ENCODE measurements at regions not wholly inside any gene's neighbourhood (a gene's known extent, or its start where the extent isn't known, plus 50 kb on each side); places are given as distances from the start of the nearest gene placed in this dataset.

- TF ChIP-seq MAX (IDR thresholded peaks at IDR 0.05): no peak
- no peak for TF ChIP-seq ZBTB7A (IDR thresholded peaks at IDR 0.05; ENCODE audit: low read depth)
- no peak for TF ChIP-seq RAD21 (IDR thresholded peaks at IDR 0.05; ENCODE audit: low read depth)
- TF ChIP-seq EP300 (IDR thresholded peaks at IDR 0.05; ENCODE audit: borderline replicate concordance): no peak
- no peak for TF ChIP-seq EGR1 (IDR thresholded peaks at IDR 0.05)
- TF ChIP-seq USF1 (IDR thresholded peaks at IDR 0.05): no peak
- TF ChIP-seq TAF1 (IDR thresholded peaks at IDR 0.05; ENCODE audit: low read depth): no peak
- no peak for TF ChIP-seq CREB1 (IDR thresholded peaks at IDR 0.05; ENCODE audit: low read depth)
- no peak for TF ChIP-seq NFIC (IDR thresholded peaks at IDR 0.05)
- TF ChIP-seq CEBPB (IDR thresholded peaks at IDR 0.05): no peak
- no peak for TF ChIP-seq TEAD4 (IDR thresholded peaks at IDR 0.05)
- no peak for TF ChIP-seq TCF12 (IDR thresholded peaks at IDR 0.05; ENCODE audit: low read depth)
- TF ChIP-seq REST (IDR thresholded peaks at IDR 0.05; ENCODE audit: low read depth): no peak
These were observed 925.1 kb upstream of the ATXN7L3B start for GRCh38 chr12:73612551-73612950.

Data from Ishikawa (cell line).